Inferior parietal cortex (tissue), 1 donor: ENCODE measurements at regions not wholly inside any gene's neighbourhood (a gene's known extent, or its start where the extent isn't known, plus 50 kb on each side); places are given as distances from the start of the nearest gene placed in this dataset.
"Not testable (repeated sequence)": the region's sequence is repeated elsewhere in the genome, so short reads cannot be mapped to it uniquely, and the experiment has no call there.

Source experiments
- DNase-seq: peaks from one replicate; pipeline ENCODE4 v3.0.0-alpha.2; 2016; ENCODE audit errors: extremely low spot score

- not testable (repeated sequence) for DNase-seq
Observed at GRCh38 chr5:154588833-154589425, 110.9 kb upstream of the HAND1 start.

- DNase-seq, result no peak
Observed at GRCh38 chr5:154588091-154588774, 110.2 kb upstream of the HAND1 start.

- DNase-seq, result no peak
Observed at GRCh38 chr5:154587123-154588026, 109.3 kb upstream of the HAND1 start.

GRCh38 chr5:154583671-154584177 is 105.7 kb upstream of the HAND1 start:
- DNase-seq, result no peak

GRCh38 chr5:154580422-154580821 is 102.4 kb upstream of the HAND1 start:
- no peak for DNase-seq

GRCh38 chr5:154577416-154577815 is 99.4 kb upstream of the HAND1 start:
- no peak for DNase-seq

GRCh38 chr5:154576429-154576806 is 98.4 kb upstream of the HAND1 start:
- no peak for DNase-seq

GRCh38 chr5:154575546-154576428 is 97.8 kb upstream of the HAND1 start:
- DNase-seq, result no peak

GRCh38 chr5:154573011-154573410 is 95.0 kb upstream of the HAND1 start:
- no peak for DNase-seq

GRCh38 chr5:154571325-154572035 is 93.5 kb upstream of the HAND1 start:
- DNase-seq, result no peak

- DNase-seq, result no peak
Observed at GRCh38 chr5:154570572-154571324, 92.7 kb upstream of the HAND1 start.

- DNase-seq, result no peak
Observed at GRCh38 chr5:154568589-154568988, 90.6 kb upstream of the HAND1 start.

GRCh38 chr5:154567155-154567554 is 89.1 kb upstream of the HAND1 start:
- DNase-seq, result no peak

- DNase-seq, result no peak
Observed at GRCh38 chr5:154566146-154566680, 88.2 kb upstream of the HAND1 start.

GRCh38 chr5:154565123-154565522 is 87.1 kb upstream of the HAND1 start:
- no peak for DNase-seq

- DNase-seq, result no peak
Observed at GRCh38 chr5:154562244-154562880, 84.3 kb upstream of the HAND1 start.

GRCh38 chr5:154559398-154560276 is 81.6 kb upstream of the HAND1 start:
- DNase-seq, result no peak

GRCh38 chr5:154557548-154557947 is 79.5 kb upstream of the HAND1 start:
- no peak for DNase-seq
